ENCODE measurements at regions not wholly inside any gene's neighbourhood (a gene's known extent, or its start where the extent isn't known, plus 50 kb on each side); places are given as distances from the start of the nearest gene placed in this dataset.
A peak's percentile ranks its signal among the peaks of the same experiment; 100 is the strongest.
"Not testable (repeated sequence)": the region's sequence is repeated elsewhere in the genome, so short reads cannot be mapped to it uniquely, and the experiment has no call there.

DNA sequence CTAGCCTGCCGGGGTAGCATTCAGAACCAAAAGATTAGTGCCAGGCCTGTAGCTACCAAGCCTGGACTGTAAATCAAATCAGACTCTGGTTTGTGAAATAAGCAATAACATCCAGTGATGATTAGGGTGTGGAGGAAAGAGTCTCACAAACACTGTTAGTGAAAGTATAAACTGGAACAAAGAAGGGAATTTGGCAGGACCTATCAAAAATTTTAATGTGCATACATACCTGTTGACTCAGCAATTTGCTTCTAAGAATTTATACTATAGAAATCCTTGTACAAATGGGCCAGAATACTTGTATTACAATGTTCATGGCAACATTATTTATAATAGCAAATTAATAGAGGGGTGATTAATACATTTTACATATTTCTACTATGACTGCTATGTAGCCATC, 109.8 kb upstream of the WARS2 start:
- DNase-seq (ENCODE audit: low read depth) = no peak
- TF ChIP-seq, protein P1, sequence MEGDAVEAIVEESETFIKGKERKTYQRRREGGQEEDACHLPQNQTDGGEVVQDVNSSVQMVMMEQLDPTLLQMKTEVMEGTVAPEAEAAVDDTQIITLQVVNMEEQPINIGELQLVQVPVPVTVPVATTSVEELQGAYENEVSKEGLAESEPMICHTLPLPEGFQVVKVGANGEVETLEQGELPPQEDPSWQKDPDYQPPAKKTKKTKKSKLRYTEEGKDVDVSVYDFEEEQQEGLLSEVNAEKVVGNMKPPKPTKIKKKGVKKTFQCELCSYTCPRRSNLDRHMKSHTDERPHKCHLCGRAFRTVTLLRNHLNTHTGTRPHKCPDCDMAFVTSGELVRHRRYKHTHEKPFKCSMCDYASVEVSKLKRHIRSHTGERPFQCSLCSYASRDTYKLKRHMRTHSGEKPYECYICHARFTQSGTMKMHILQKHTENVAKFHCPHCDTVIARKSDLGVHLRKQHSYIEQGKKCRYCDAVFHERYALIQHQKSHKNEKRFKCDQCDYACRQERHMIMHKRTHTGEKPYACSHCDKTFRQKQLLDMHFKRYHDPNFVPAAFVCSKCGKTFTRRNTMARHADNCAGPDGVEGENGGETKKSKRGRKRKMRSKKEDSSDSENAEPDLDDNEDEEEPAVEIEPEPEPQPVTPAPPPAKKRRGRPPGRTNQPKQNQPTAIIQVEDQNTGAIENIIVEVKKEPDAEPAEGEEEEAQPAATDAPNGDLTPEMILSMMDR (conservative IDR thresholded peaks at IDR 0.05; ENCODE audit: control insufficient read depth, insufficient read depth, low read depth, low read length) = no peak
- H3K4me3 ChIP-seq (ENCODE audit: control insufficient read depth, low read depth, low read length) = no peak overlapping the region

DNA sequence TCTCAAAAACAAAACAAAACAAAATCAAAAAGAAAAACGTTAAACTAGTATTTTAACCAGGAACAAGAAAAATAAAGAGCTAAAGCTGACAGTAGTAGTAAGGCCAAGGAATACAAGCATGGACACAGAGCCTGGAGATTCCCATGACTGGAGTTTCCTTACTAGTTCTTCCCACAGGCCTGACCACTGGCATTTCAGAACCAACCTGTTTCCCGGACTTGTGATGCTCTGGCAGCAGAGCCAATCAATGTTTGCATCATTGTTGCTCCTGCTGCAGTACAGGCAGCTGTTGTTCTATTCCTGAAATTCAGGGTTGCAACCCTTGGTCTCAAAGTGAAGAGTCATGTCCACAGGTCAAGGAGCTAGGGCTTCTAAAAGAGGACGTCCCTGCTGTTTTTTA, 111.3 kb upstream of the WARS2 start:
- TF ChIP-seq, protein P1 (conservative IDR thresholded peaks at IDR 0.05; ENCODE audit: control insufficient read depth, insufficient read depth, low read depth, low read length) = no peak
- H3K4me3 ChIP-seq (ENCODE audit: control insufficient read depth, low read depth, low read length) = no peak overlapping the region
- DNase-seq (ENCODE audit: low read depth) = no peak

DNA sequence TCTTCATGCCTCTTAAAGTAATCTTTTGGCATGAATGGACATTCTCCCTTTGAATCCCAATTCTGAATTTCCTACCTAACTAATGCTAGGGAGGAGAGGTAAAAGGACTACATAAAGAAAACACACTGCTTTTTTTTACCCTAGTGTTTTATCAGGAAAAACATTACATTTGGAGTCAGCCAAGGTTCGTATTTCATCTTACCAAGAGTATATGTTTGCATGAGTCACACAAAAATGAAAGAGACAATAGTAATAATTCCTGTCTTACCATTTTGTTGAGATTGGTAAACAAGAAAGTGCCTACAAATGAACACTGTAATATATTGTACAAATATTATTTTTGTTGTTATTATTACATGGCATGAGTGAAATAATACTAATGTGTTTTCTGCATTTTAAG, 112.9 kb upstream of the WARS2 start:
- H3K4me3 ChIP-seq (ENCODE audit: control insufficient read depth, low read depth, low read length) = no peak overlapping the region
- peak; percentile 25 for DNase-seq (ENCODE audit: low read depth)
- TF ChIP-seq, protein P1 (conservative IDR thresholded peaks at IDR 0.05; ENCODE audit: control insufficient read depth, insufficient read depth, low read depth, low read length) = no peak

DNA sequence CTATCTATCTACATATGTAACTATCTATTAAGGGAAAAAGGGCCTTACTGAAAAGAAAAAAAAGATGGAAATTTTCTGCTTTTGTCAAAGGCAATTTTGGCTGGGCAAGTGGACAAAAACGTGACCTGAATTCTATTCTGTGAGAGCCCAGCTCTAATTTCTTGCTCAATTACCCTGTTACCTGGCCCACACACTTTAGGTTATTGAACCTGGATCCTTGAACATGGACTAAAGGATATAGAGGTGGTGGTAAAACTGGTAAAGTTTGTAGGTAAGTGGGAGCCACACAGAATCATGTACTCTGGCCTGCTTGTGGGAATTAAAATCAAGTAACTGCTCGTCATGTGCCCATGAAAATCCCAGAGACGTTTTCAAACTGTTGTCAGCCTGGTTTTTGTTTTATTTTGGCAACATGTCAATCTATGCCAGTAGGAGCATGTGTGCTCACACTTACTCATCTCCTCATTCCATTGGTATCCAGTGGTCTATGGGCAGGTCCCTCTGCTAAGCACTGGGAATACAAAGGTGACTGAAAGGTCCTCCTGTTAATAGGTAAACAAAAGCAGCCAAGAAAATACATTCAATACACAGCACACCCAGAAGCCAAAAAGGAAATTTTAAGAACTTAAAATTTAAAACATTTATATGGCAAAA, 113.7 kb upstream of the WARS2 start:
- H3K4me3 ChIP-seq (ENCODE audit: control insufficient read depth, low read depth, low read length) = no peak overlapping the region
- DNase-seq (ENCODE audit: low read depth) = peak; percentile 23
- TF ChIP-seq, protein P1 (conservative IDR thresholded peaks at IDR 0.05; ENCODE audit: control insufficient read depth, insufficient read depth, low read depth, low read length) = no peak

DNA sequence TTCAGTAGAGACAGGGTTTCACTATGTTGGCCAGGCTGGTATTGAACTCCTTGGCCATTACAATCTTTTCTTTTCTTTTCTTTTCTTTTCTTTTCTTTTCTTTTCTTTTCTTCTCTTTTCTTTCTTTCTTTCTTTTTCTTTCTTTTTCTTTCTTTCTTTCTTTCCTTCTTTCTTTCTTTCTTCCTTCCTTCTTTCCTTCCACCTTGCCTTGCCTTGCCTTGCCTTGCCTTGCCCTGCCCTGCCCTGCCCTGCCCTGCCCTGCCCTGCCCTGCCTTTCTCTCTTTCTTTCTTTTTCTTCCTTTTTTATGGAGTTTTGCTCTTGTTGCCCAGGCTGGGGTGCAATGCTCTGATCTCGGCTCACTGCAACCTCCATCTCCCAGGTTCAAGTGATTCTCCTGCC, 112.5 kb upstream of the HAO2 start:
- not testable (repeated sequence) for DNase-seq (ENCODE audit: low read depth); H3K4me3 ChIP-seq (ENCODE audit: control insufficient read depth, low read depth, low read length)

DNA sequence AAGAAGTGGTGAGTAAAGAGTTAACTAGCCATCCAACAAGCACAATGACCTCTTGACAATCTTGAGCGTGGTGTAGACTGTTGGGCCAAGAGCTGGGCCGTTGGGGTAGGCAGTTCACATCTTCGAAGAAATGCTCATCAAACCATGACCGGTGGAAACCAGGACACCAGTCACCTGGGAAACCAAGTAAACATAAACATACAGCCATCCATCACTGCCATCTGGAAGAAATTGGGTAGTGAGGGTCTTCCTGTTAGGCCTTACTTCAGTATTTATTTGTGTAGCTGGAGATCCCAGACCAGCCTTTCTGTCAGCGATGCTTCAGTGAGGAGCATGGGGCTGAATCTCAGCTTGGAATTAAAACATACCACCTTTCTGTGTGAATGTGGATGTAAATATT, 108.1 kb upstream of the HAO2 start:
- no peak for DNase-seq (ENCODE audit: low read depth)
- H3K4me3 ChIP-seq (ENCODE audit: control insufficient read depth, low read depth, low read length) = no peak overlapping the region
- TF ChIP-seq, protein P1 (conservative IDR thresholded peaks at IDR 0.05; ENCODE audit: control insufficient read depth, insufficient read depth, low read depth, low read length) = no peak

DNA sequence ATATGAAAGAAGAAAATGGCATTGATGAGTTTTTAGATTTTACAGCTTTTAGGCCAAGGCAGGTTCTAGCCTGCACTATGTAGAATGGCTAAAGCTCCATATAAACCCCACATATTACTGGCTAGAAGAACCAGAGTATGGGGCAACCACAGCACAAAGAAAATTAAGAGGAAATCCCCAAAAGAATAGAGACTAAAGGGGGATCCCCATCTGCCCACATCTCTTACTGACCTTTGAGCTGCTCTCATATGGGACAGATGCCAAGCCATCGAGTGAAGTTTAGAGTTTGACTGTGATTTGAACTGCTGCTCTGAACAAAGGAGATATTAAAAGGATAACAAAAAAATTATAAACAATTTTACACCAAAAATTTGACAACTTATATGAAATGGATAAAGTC, 102.2 kb upstream of the HAO2 start:
- TF ChIP-seq, protein P1 (conservative IDR thresholded peaks at IDR 0.05; ENCODE audit: control insufficient read depth, insufficient read depth, low read depth, low read length) = no peak
- no peak for DNase-seq (ENCODE audit: low read depth)
- H3K4me3 ChIP-seq (ENCODE audit: control insufficient read depth, low read depth, low read length) = no peak overlapping the region

All from fibroblast of mammary gland (primary cell).